Muscle of leg (tissue), 3 donors: ENCODE measurements at regions not wholly inside any gene's neighbourhood (a gene's known extent, or its start where the extent isn't known, plus 50 kb on each side); places are given as distances from the start of the nearest gene placed in this dataset.
"Not testable (repeated sequence)": the region's sequence is repeated elsewhere in the genome, so short reads cannot be mapped to it uniquely, and the experiment has no call there.

Experiments
- DNase-seq: peaks from one replicate; pipeline ENCODE4 v3.0.0; 2013
- H3K27ac ChIP-seq: one replicate; pipeline ENCODE4 v1.5.1; 2013; ENCODE audit warnings: mild to moderate bottlenecking, low read length, control low read depth
- H3K27me3 ChIP-seq: one replicate; pipeline ENCODE4 v1.6.1; 2013; ENCODE audit warnings: low read length; ENCODE audit not compliant: control insufficient read depth, insufficient read depth
- H3K36me3 ChIP-seq: one replicate; pipeline ENCODE4 v1.6.1; 2013; ENCODE audit warnings: low read length; ENCODE audit not compliant: control insufficient read depth, insufficient read depth
- H3K4me1 ChIP-seq: one replicate; pipeline ENCODE4 v1.6.1; 2013; ENCODE audit warnings: low read length; ENCODE audit not compliant: control insufficient read depth, insufficient read depth
- H3K4me3 ChIP-seq: one replicate; pipeline ENCODE4 v1.5.1; 2013; ENCODE audit warnings: low read length, control low read depth
- H3K9me3 ChIP-seq: replicated peaks from 2 replicates; pipeline ENCODE4 v1.6.1; 2013; ENCODE audit warnings: low read depth, low read length; ENCODE audit not compliant: control insufficient read depth
- WGBS: methylation state at CpG from one replicate; pipeline ENCODE4 v1.1.5; 2013; ENCODE audit warnings: missing lambda C conversion rate; ENCODE audit not compliant: insufficient coverage; 5-methylcytosine and 5-hydroxymethylcytosine counted together

DNA sequence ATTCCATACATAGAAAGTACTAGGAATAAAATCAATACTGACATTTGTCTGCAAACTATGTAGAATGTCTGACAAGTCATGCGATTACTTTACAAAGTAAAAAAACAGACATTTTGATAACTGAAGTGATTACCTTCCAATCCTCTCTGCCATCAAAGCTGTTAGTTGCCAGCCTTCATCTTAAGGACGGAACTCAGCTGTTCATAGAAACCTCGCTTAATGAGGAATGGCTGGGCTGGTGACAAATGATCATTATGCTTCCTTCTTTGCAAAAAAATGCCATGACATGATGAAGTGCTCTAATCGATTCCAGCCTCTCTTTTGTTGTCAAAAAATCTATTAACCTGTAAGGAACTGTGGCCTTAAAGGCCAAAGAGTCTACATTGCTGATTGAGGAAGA lies 1214.9 kb upstream of the IGFBP7 start:
- H3K4me3 ChIP-seq, result no peak overlapping the region
- no peak overlapping the region for H3K27ac ChIP-seq
- no peaks in the 10 kb centered on the region for H3K9me3 ChIP-seq
- H3K36me3 ChIP-seq, result no peaks in the 10 kb centered on the region
- no peak for DNase-seq
- 47% methylated on average over 2 of the region's 4 CpGs for WGBS
- H3K27me3 ChIP-seq, result no peaks in the 10 kb centered on the region
- H3K4me1 ChIP-seq, result no peaks in the 10 kb centered on the region

DNA sequence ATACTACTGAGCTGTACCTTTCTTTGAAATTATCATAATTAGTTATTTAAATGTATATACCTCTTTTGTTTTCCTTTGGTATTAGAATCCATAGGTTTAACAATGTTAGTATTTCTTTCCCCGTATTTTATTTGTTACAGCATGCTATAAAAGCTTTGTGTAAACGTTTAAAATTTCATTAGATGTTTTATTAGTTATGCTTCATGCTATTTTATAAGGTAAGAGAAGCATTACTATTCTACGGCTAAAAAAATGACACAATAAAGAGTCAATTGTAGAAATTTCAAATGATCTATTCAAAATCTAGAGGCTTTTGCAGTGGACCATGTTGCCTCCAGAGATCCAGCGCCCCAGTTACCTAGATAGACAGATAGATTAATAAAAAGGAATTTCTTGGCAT lies 1203.3 kb upstream of the IGFBP7 start:
- Histone ChIP-seq H3K27ac (no peak overlapping the region), H3K27me3 (no peaks in the 10 kb centered on the region), H3K4me3 (no peak overlapping the region), H3K36me3 (no peaks in the 10 kb centered on the region), H3K4me1 (no peaks in the 10 kb centered on the region), H3K9me3 (no peaks in the 10 kb centered on the region)
- no peak for DNase-seq
- no CpG with 5 or more reads among the region's 4 CpGs for WGBS

DNA sequence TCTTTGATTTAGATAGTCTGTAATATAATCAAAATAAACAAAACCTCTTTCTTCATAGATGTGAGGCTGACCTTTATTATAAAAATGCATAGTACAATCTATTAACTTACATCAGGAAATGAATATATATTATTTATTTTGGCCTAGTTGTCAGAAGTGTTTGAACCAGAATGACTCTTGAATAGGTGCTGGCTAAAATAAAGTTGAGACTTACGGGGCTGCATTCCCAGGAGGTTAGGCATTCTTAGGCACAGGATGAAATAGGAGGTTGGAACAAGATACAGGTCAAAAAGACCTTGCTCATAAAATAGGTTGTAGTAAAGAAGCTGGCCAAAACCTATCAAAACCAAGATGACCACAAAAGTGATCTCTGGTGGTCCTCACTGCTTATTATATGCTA lies 1193.3 kb upstream of the IGFBP7 start:
- no peak for DNase-seq
- 60% methylated on average over 1 of the region's 1 CpG for WGBS
- H3K27me3 ChIP-seq, result no peaks in the 10 kb centered on the region

DNA sequence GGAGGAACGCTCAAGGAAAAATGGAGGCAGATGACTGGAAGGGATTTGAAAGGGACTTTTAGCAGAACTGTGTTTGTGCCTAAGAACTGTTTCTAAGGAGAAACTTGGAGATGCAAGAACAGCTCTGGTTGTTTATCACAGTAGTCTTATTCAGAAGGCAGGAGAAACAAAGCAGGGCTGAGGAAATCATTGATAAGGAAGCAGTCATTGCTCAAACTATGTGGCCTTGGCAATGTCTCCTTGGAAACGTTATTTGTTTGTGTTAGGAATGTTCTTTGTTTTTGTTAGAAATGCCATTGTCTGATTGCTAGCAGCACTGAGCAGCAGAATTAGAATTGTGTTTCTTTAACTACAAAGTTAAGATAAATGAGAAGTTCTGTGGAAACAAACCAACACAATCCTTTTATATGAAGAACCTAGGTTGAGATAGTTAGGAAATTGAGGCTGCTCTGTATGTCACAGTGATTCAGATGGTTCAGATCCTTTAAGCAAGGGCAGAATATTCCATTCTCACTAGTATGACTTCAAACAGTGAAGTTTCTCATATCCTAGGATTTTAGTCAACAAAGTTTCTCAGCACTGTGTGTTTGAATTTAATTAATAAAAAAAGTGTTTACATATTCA lies 1191.3 kb upstream of the IGFBP7 start:
- H3K36me3 ChIP-seq, result no peaks in the 10 kb centered on the region
- peak; percentile 35 for DNase-seq
- H3K27ac ChIP-seq, result no peak overlapping the region
- no peaks in the 10 kb centered on the region for H3K4me1 ChIP-seq
- H3K4me3 ChIP-seq, result no peak overlapping the region
- H3K27me3 ChIP-seq, result no peaks in the 10 kb centered on the region
- peaks cover 2% of the 10 kb centered on the region for H3K9me3 ChIP-seq
- WGBS, result 73% methylated on average over 1 of the region's 2 CpGs

More for the DNA sequence above, 1193.3 kb upstream of the IGFBP7 start:
- no peaks in the 10 kb centered on the region for H3K4me1 ChIP-seq
- H3K36me3 ChIP-seq, result no peaks in the 10 kb centered on the region
- peaks cover 2% of the 10 kb centered on the region for H3K9me3 ChIP-seq
- no peak overlapping the region for H3K4me3 ChIP-seq
- no peak overlapping the region for H3K27ac ChIP-seq

DNA sequence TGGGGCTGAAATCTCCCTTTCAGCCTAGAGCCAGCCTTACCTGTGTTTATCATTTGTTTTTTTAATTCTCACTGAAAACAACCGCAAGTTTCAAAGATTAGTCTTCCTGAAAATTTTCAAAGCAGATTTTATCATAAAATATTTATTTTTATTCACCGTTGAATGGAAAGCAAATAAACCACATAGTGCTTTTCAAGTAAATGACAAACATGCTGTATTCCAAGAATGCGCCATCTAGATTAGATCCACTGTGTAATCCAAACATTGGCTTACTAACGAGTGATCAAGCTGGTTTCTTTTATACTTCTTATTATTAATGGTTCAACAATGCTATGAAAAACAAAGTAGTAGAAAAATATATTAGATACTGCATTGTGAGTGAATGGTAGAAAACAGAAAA lies 1176.2 kb upstream of the IGFBP7 start:
- H3K27ac ChIP-seq, result no peak overlapping the region
- H3K4me1 ChIP-seq, result no peaks in the 10 kb centered on the region
- H3K27me3 ChIP-seq, result no peaks in the 10 kb centered on the region
- no peaks in the 10 kb centered on the region for H3K36me3 ChIP-seq
- H3K9me3 ChIP-seq, result no peaks in the 10 kb centered on the region
- no peak for DNase-seq
- WGBS, result no CpG with 5 or more reads among the region's 4 CpGs
- H3K4me3 ChIP-seq, result no peak overlapping the region

DNA sequence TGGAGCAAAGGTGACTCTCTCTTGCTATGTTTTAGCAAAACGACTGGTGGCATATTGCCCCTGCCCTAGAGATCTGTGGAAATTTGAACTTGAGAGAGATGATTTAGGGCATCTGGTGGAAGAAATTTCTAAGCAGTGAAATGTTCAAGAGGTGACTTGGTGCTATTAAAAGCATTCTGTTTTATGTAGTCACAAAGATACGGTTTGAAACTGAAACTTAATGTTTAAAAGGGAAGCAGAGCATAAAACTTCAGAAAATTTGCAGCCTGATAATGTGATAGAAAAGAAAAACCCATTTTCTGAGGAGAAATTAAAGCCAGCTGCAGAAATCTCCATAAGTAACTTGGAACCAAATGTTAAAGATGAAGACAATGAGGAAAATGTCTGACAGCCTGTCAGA lies 1170.7 kb upstream of the IGFBP7 start:
- H3K4me3 ChIP-seq, H3K9me3 ChIP-seq, H3K27ac ChIP-seq, DNase-seq, H3K27me3 ChIP-seq, H3K4me1 ChIP-seq, H3K36me3 ChIP-seq: not testable (repeated sequence)
- WGBS, result 24% methylated on average over 2 of the region's 2 CpGs

DNA sequence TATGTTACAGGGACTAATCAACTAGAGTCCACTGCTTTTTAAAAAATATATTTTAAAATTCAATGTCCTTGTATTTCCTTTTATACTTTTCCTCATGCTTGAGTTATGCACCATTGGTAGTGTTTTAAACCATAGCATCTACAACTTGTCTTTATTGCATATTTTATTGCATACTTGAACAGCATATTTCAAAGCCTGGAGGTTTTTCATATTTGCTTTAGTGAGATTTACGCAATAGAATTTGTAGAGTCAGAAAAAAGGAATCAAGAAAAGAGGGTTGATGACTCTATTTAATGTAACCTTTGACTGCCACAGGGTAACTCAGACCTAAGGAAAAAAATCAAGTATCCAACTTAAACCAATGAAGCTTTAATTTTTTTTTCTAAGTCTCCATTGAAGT lies 1165.7 kb upstream of the IGFBP7 start:
- no peak for DNase-seq
- no CpG with 5 or more reads among the region's 1 CpG for WGBS
- no peaks in the 10 kb centered on the region for H3K36me3 ChIP-seq
- no peak overlapping the region for H3K4me3 ChIP-seq
- no peak overlapping the region for H3K27ac ChIP-seq
- no peaks in the 10 kb centered on the region for H3K27me3 ChIP-seq
- H3K4me1 ChIP-seq, result no peaks in the 10 kb centered on the region
- H3K9me3 ChIP-seq, result no peaks in the 10 kb centered on the region

DNA sequence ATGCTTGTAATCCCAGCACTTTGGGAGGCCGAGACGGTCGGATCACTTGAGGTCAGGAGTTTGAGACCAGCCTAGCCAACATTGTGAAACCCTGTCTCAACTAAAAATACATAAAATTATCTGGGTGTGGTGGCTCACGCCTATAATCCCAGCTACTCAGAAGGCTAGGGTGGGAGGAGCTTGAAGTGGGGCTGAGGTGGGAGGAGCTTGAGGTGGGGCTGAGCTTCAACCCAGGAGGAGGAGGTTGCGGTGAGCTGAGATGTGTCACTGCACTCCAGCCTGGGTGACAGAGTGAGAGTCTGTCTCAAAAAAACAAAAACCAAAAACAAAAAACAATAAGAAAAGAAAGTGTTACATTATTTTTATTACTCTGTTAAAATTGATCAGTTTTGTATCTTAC lies 1164.4 kb upstream of the IGFBP7 start:
- Histone ChIP-seq H3K9me3 (peaks cover 3% of the 10 kb centered on the region), H3K36me3 (no peaks in the 10 kb centered on the region), H3K4me1 (no peaks in the 10 kb centered on the region), H3K4me3 (no peak overlapping the region), H3K27ac (no peak overlapping the region), H3K27me3 (no peaks in the 10 kb centered on the region)
- WGBS, result no CpG with 5 or more reads among the region's 5 CpGs
- no peak for DNase-seq

DNA sequence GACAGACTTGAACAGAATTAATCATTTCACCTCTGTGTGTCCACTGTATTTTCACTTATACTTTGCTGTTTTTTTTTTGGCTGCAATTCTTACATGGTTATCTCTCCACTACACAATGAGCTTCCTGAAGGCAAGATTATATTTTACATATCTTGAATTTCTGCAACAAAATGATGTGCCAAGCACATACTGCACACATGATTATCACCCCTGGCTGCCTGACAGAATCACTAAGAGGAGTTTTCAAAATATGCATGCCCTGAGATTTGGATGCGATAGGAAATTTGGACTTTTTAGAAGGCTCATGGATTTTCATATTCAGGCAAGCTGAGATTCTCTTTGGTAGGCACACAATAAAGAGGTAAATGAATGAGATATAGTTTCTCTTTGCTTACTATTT lies 1162.1 kb upstream of the IGFBP7 start:
- no peak for DNase-seq
- no peak overlapping the region for H3K27ac ChIP-seq
- no CpG with 5 or more reads among the region's 1 CpG for WGBS
- H3K9me3 ChIP-seq, result peaks cover 3% of the 10 kb centered on the region
- H3K4me1 ChIP-seq, result no peaks in the 10 kb centered on the region
- no peaks in the 10 kb centered on the region for H3K36me3 ChIP-seq
- H3K27me3 ChIP-seq, result no peaks in the 10 kb centered on the region
- H3K4me3 ChIP-seq, result no peak overlapping the region

DNA sequence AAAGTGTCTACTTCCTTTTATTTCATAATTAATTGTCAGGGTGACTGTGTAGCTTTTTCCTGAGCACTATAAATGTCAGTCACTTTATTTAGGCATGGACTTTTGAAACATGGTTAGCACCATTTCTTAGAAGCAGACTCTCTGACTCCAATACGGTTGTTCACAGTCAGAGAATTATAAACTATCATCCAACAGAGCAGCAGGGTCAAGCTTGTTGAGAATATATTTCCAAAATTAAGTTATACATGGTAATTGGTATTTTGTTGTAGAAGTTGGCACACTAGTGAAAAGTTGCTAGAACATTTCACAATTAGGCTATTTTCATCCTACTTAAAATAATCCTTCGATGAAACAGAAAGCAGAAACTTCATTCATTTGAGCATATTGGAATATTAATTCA lies 1155.5 kb upstream of the IGFBP7 start:
- no peaks in the 10 kb centered on the region for H3K36me3 ChIP-seq
- no CpG with 5 or more reads among the region's 2 CpGs for WGBS
- DNase-seq, result no peak
- H3K4me3 ChIP-seq, result no peak overlapping the region
- H3K27me3 ChIP-seq, result no peaks in the 10 kb centered on the region
- H3K27ac ChIP-seq, result no peak overlapping the region
- no peaks in the 10 kb centered on the region for H3K4me1 ChIP-seq
- peaks cover 3% of the 10 kb centered on the region for H3K9me3 ChIP-seq

DNA sequence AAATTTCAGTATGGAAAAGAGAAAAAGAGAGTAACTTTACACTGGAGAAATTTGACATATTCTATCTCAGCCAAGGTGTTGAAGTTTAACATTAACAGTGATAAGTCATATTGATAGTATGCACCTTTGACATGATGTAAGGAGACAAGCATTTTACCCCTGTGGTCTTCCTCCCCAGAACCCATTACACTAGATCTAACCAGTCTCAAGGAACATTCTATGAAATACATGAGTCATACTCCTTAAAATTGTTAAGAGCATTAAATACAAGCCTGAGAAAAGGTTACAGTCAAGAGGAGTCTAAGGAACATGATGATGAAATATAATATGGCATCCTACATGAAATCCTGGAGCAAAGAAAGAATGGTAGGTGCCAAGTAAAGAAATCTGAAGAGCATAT lies 1151.3 kb upstream of the IGFBP7 start:
- no peak overlapping the region for H3K4me3 ChIP-seq
- no peak for DNase-seq
- H3K27me3 ChIP-seq, result no peaks in the 10 kb centered on the region
- H3K4me1 ChIP-seq, result no peaks in the 10 kb centered on the region
- no peaks in the 10 kb centered on the region for H3K36me3 ChIP-seq
- H3K9me3 ChIP-seq, result no peaks in the 10 kb centered on the region
- H3K27ac ChIP-seq, result no peak overlapping the region
